HFFc6 (cell line): ENCODE measurements at regions not wholly inside any gene's neighbourhood (a gene's known extent, or its start where the extent isn't known, plus 50 kb on each side); places are given as distances from the start of the nearest gene placed in this dataset.
"Not testable (repeated sequence)": the region's sequence is repeated elsewhere in the genome, so short reads cannot be mapped to it uniquely, and the experiment has no call there.

Source experiments
- DNase-seq: peaks from one replicate; pipeline ENCODE4 v3.0.0-alpha.2; 2018
- H3K27ac Mint-ChIP-seq: 2 replicates; pipeline ENCODE4 v1.8.0; 2020; ENCODE audit warnings: mild to moderate bottlenecking, mixed read lengths
- H3K27me3 Mint-ChIP-seq: 2 replicates; pipeline ENCODE4 v1.8.0; 2021; ENCODE audit warnings: mild to moderate bottlenecking, moderate library complexity, mixed read lengths; ENCODE audit not compliant: insufficient read depth
- H3K36me3 Mint-ChIP-seq: 2 replicates; pipeline ENCODE4 v1.8.0; 2021; ENCODE audit warnings: low read depth, mixed read lengths
- H3K4me1 Mint-ChIP-seq: 2 replicates; pipeline ENCODE4 v1.8.0; 2020; ENCODE audit warnings: low read depth, mixed read lengths
- H3K4me3 Mint-ChIP-seq: 2 replicates; pipeline ENCODE4 v1.8.0; 2020; ENCODE audit warnings: mild to moderate bottlenecking, moderate library complexity, mixed read lengths
- H3K9me3 Mint-ChIP-seq: 2 replicates; pipeline ENCODE4 v1.8.0; 2020; ENCODE audit warnings: mild to moderate bottlenecking, mixed read lengths
- TF ChIP-seq, protein P1 (sequence below): fragments of 200-600 bp; sonication (generic); IDR thresholded peaks from 2 replicates; pipeline ENCODE4 v1.5.0; 2021; ENCODE audit warnings: antibody characterized with exemption, mild to moderate bottlenecking

DNA sequence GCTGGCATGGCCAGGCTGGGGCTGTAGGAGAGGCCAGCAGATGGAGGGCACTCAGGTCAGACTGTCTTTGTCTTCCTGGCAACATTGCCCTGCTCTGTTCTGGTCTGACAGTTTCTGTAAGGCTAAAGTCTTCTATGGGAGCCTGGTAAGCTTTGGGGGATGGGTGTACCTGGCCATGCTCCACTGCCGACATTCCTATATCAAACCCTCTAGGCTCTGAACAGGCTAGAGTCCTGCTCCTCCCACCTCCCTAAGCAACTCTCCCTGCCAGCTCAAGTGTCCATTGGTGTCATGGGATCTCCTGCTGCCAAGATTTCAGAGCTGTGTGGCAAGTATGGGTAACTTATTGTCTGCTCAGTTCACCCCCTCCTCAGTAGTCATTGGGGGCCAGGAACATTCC, 163.5 kb upstream of the UGT8 start:
- no peak for DNase-seq
- TF ChIP-seq, protein P1, sequence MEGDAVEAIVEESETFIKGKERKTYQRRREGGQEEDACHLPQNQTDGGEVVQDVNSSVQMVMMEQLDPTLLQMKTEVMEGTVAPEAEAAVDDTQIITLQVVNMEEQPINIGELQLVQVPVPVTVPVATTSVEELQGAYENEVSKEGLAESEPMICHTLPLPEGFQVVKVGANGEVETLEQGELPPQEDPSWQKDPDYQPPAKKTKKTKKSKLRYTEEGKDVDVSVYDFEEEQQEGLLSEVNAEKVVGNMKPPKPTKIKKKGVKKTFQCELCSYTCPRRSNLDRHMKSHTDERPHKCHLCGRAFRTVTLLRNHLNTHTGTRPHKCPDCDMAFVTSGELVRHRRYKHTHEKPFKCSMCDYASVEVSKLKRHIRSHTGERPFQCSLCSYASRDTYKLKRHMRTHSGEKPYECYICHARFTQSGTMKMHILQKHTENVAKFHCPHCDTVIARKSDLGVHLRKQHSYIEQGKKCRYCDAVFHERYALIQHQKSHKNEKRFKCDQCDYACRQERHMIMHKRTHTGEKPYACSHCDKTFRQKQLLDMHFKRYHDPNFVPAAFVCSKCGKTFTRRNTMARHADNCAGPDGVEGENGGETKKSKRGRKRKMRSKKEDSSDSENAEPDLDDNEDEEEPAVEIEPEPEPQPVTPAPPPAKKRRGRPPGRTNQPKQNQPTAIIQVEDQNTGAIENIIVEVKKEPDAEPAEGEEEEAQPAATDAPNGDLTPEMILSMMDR: no peak
- Mint-ChIP-seq H3K9me3 (no peaks in the 10 kb centered on the region), H3K4me3 (no peak overlapping the region), H3K27me3 (peaks cover 4% of the 10 kb centered on the region; the same call in 1 of the 2 replicates), H3K27ac (no peak overlapping the region), H3K36me3 (no peaks in the 10 kb centered on the region), H3K4me1 (no peaks in the 10 kb centered on the region)

DNA sequence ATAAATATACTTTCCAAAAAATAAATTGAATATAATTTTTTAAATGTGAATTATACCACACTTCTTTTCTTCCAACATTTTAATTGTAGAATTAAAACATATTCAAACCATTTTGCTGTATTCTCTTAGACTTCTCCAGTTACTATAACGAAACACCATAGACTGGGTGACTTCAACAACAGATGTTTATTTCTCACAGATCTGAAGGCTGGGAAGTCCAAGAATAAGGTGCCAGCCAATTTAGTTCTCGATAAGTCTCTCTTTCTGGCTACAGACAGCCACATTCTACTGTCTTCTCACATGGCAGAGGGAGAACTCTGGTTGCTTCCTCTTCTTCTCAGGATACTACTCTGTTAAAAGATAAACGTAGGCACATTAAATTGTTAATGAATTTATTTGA, 155.8 kb upstream of the UGT8 start:
- TF ChIP-seq, protein P1: no peak
- no peak for DNase-seq
- Mint-ChIP-seq H3K4me1 (no peaks in the 10 kb centered on the region), H3K36me3 (no peaks in the 10 kb centered on the region), H3K9me3 (no peaks in the 10 kb centered on the region), H3K27ac (no peak overlapping the region), H3K27me3 (no peaks in the 10 kb centered on the region; the same call in 1 of the 2 replicates), H3K4me3 (no peak overlapping the region)

DNA sequence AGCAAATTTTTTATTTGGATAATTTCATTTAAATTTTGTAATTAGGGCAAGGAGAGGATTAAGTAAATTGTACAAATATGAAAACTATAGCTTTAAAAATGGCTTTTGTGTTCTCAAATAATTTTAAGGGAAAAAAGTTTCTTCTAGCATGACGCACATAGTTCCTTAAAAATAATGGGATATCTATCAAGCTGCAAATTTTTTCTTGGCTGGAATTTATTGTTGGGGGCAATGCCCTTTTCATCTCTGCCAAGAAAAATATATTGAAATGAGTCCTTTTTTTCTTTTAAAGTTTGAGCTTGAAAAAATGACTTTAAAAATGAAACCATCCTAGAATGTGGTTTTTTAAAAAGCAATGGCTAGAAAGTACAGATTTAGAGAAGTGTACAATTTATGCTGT, 154.4 kb upstream of the UGT8 start:
- no peaks in the 10 kb centered on the region; the same call in 1 of the 2 replicates for H3K27me3 Mint-ChIP-seq
- no peak overlapping the region for H3K27ac Mint-ChIP-seq
- H3K4me3 Mint-ChIP-seq: no peak overlapping the region
- no peak for DNase-seq
- no peaks in the 10 kb centered on the region for H3K9me3 Mint-ChIP-seq
- TF ChIP-seq, protein P1: no peak
- H3K4me1 Mint-ChIP-seq: no peaks in the 10 kb centered on the region
- H3K36me3 Mint-ChIP-seq: no peaks in the 10 kb centered on the region

DNA sequence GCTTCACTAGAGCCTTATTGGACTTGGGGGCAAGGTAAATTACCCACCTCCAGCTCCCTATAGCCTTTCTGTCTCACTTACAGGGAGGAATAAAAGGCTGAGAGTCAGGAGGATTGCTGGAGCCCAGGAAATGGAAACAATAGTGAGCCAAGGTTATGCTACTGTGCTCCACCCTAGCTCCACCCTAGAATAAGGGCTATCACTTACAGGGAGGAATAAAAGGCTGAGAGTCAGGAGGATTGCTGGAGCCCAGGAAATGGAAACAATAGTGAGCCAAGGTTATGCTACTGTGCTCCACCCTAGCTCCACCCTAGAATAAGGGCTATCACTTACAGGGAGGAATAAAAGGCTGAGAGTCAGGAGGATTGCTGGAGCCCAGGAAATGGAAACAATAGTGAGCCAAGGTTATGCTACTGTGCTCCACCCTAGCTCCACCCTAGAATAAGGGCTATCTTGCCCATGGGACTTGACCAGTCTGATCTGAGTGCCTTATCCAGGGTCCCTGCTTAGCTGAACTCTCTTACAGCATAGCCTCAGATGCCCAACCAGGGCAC, 150.6 kb upstream of the UGT8 start:
- not testable (repeated sequence) for H3K9me3 Mint-ChIP-seq, H3K4me1 Mint-ChIP-seq, H3K27me3 Mint-ChIP-seq, H3K4me3 Mint-ChIP-seq, H3K27ac Mint-ChIP-seq, H3K36me3 Mint-ChIP-seq, DNase-seq

DNA sequence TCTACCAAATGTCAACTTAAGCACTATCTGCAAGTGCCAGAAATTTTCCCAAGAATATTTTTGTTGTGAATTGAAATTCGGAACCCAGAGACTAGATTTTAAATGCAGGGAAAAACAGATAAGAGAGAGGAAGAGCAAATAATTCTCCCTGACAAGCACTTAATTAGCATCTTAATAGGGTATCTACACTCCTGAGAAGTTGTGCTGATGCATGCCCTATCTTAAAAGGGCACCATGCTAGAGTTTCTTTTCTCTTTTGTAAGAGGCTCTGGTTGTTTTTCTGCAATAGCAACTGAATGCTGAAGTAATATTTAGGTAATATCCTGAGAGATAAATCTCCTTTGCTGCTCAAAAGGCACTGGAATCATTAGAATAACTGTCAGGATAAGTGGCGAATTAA, 139.9 kb upstream of the UGT8 start:
- Mint-ChIP-seq H3K27me3 (peaks cover 3% of the 10 kb centered on the region), H3K4me3 (no peak overlapping the region), H3K36me3 (no peaks in the 10 kb centered on the region), H3K27ac (no peak overlapping the region), H3K9me3 (no peaks in the 10 kb centered on the region), H3K4me1 (no peaks in the 10 kb centered on the region)
- no peak for DNase-seq
- TF ChIP-seq, protein P1: no peak

DNA sequence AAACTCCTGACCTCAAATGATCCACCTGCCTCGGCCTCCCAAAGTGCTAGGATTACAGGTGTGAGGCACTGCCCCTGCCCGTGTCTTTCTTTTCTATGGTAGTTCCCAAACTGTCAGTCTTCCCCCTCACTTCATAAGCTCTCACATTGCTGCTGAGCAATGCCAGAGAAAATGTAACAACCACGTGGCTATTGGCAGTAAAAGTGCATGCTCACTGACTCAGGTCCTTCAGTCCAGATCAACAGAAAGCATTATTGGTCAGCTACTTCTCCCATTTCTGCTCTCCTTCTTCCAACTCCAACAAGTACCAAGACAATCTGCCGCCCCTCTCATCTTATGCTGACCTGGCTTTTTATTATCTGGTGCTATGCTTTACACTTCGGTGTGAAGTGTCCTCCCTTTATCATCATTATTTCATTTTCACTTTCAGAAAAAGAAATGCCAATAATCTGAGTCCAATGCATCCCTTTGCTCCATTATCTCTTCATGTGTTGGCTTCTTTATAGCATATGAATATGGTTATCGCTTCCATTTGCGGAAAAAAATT, 133.8 kb upstream of the UGT8 start:
- no peaks in the 10 kb centered on the region for H3K36me3 Mint-ChIP-seq
- no peaks in the 10 kb centered on the region for H3K4me1 Mint-ChIP-seq
- TF ChIP-seq, protein P1: no peak
- no peaks in the 10 kb centered on the region for H3K9me3 Mint-ChIP-seq
- H3K27ac Mint-ChIP-seq: no peak overlapping the region
- peak; percentile 3 for DNase-seq
- H3K27me3 Mint-ChIP-seq: peaks cover 9% of the 10 kb centered on the region
- no peak overlapping the region; the same call in 1 of the 2 replicates for H3K4me3 Mint-ChIP-seq
